ENCODE measurements at regions not wholly inside any gene's neighbourhood (a gene's known extent, or its start where the extent isn't known, plus 50 kb on each side); places are given as distances from the start of the nearest gene placed in this dataset.

GRCh38 chr7:22660293-22660692 lies 66.7 kb upstream of the IL6 start:
- H3K4me3 ChIP-seq (ENCODE audit: low read depth, low read length), result no peak overlapping the region
- TF ChIP-seq CTCF (conservative IDR thresholded peaks at IDR 0.05; ENCODE audit: low read depth, low read length), result no peak
- no peak for DNase-seq (ENCODE audit: low read depth)

GRCh38 chr7:22659741-22660140 lies 67.3 kb upstream of the IL6 start:
- no peak for DNase-seq (ENCODE audit: low read depth)
- TF ChIP-seq CTCF (conservative IDR thresholded peaks at IDR 0.05; ENCODE audit: low read depth, low read length), result no peak
- no peak overlapping the region for H3K4me3 ChIP-seq (ENCODE audit: low read depth, low read length)

GRCh38 chr7:22658031-22658430 lies 69.0 kb upstream of the IL6 start:
- no peak for DNase-seq (ENCODE audit: low read depth)
- H3K4me3 ChIP-seq (ENCODE audit: low read depth, low read length), result no peak overlapping the region
- no peak for TF ChIP-seq CTCF (conservative IDR thresholded peaks at IDR 0.05; ENCODE audit: low read depth, low read length)

GRCh38 chr7:22657479-22657878 lies 69.5 kb upstream of the IL6 start:
- peak; percentile 50 for DNase-seq (ENCODE audit: low read depth)
- no peak overlapping the region for H3K4me3 ChIP-seq (ENCODE audit: low read depth, low read length)
- peak; percentile 51 for TF ChIP-seq CTCF (conservative IDR thresholded peaks at IDR 0.05; ENCODE audit: low read depth, low read length)

GRCh38 chr7:22655781-22656180 lies 71.2 kb upstream of the IL6 start:
- no peak overlapping the region for H3K4me3 ChIP-seq (ENCODE audit: low read depth, low read length)
- no peak for DNase-seq (ENCODE audit: low read depth)
- no peak for TF ChIP-seq CTCF (conservative IDR thresholded peaks at IDR 0.05; ENCODE audit: low read depth, low read length)

- DNase-seq (ENCODE audit: low read depth), result no peak
- TF ChIP-seq CTCF (conservative IDR thresholded peaks at IDR 0.05; ENCODE audit: low read depth, low read length), result no peak
- H3K4me3 ChIP-seq (ENCODE audit: low read depth, low read length), result no peak overlapping the region
Observed at GRCh38 chr7:22654831-22655230, 72.2 kb upstream of the IL6 start.

GRCh38 chr7:22653951-22654350 lies 73.0 kb upstream of the IL6 start:
- no peak for TF ChIP-seq CTCF (conservative IDR thresholded peaks at IDR 0.05; ENCODE audit: low read depth, low read length)
- DNase-seq (ENCODE audit: low read depth), result no peak
- no peak overlapping the region for H3K4me3 ChIP-seq (ENCODE audit: low read depth, low read length)
